NCI-H748 (cell line): ENCODE measurements at regions not wholly inside any gene's neighbourhood (a gene's known extent, or its start where the extent isn't known, plus 50 kb on each side); places are given as distances from the start of the nearest gene placed in this dataset.
A peak's percentile ranks its signal among the peaks of the same experiment; 100 is the strongest.
"Not testable (repeated sequence)": the region's sequence is repeated elsewhere in the genome, so short reads cannot be mapped to it uniquely, and the experiment has no call there.

ENCODE experiments used
- DNase-seq: peaks from one replicate; lab custom pipeline; 2025; ENCODE audit not compliant: unreplicated experiment; lab: John Stamatoyannopoulos, UW

DNA sequence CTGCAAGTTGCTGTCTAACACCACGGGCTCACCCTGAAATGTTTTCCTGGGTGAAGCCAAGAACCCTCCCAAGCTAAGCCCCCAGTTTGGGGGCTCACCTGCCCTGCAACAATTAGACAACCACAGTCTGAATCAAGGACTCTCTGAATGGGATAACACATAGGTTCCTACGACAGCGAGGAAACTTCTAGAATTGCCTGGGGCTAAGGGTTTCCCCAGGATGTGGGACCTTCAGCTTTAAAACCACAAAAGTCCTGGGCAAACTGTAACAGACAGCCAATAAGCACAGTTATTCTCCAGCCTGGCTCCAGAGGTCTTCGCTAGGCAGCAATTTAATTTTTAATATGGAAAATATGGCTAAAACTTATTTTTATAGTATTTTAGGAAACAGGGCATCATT lies 162.6 kb downstream of the PRKX start:
- DNase-seq = no peak

- DNase-seq = peak; percentile 65
These were observed 163.2 kb downstream of the PRKX start for GRCh38 chrX:3550160-3550751.

GRCh38 chrX:3549411-3549911 lies 164.0 kb downstream of the PRKX start:
- peak; percentile 80 for DNase-seq

- DNase-seq = peak; percentile 77
These were observed 164.6 kb downstream of the PRKX start for GRCh38 chrX:3548765-3549391.

- no peak for DNase-seq
These were observed 167.5 kb downstream of the PRKX start for GRCh38 chrX:3545901-3546300.

GRCh38 chrX:3541336-3541735 lies 172.1 kb downstream of the PRKX start:
- no peak for DNase-seq

DNA sequence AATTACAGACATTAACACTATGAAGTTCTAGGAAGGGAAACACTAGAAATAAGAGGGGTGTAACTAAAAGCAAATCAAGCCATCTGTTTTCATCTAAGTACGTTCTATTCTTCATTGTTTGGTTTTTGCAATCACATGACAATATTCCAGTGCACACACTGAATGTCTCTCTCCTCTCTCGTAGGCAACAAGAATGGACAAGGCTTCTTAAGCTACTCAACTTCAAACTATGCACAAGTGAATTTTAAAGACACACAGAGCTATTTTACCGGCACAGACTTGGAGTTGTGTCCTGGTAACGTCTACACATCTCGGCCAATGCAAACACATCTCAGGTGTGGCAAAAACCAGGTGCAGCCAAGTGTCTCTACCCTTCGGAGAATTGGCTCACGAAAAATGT lies 173.3 kb downstream of the PRKX start:
- DNase-seq = no peak

- DNase-seq = peak; percentile 41
These were observed 180.8 kb downstream of the PRKX start for GRCh38 chrX:3532581-3533085.

DNA sequence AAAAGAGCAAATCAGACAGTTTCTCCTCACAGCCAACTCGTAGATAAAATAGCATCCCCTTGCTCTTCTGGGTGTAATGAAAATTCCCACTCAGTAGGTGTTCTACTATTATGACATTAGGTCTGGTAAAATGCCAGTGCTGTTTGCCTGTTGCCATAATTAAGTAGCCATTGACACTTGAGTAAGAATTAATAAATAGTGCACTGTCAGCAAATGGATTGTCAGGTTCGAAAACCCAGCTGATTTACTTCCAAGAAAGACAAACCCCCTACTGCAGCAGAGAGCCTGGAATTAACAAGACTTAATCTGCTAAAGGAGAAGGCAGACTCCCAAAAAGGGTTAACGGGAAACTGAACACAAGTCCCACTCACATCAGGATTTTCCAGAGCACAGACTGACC lies 182.0 kb downstream of the PRKX start:
- DNase-seq = not testable (repeated sequence)

- DNase-seq = no peak
These were observed 183.1 kb upstream of the MXRA5 start for GRCh38 chrX:3529466-3530010.

GRCh38 chrX:3527811-3528210 lies 181.4 kb upstream of the MXRA5 start:
- DNase-seq = no peak

- no peak for DNase-seq
These were observed 180.7 kb upstream of the MXRA5 start for GRCh38 chrX:3527166-3527565.

DNA sequence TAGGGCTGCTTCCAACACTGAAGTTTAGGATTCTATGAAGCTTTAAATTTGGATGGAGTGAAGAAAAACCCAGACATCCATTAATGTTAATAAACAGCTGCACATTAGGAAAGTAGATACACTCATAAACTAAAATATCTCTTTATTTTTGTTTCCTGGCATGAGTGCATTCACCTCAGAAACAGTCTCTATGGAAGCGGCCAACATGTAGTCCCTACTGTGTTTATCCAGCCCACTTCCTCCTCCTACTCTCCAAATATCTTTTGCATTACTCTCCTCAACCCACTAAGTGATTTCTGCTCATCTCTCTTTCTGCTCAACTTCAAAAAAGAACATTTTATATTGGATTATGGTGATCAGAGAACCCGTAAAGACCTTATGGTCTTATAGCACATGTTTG lies 180.3 kb upstream of the MXRA5 start:
- no peak for DNase-seq

DNA sequence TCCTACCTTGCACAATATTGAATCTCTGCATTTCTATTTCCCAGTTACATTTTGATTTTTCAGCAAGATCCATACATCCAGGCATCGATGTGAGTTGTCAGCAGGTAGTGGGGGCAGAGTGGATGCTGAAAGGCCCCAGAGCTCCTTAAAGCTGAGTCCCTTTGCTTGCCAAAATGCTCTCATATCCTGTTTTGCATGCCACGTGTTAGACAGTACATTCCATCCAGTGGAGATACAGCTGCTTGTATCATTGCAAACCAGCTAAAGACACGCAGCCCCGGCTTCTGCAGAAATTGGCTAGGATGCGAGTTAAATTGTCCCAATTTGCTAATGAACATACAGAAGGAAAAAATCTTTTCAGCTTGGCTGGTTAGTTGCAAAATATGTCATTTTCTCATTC lies 179.6 kb upstream of the MXRA5 start:
- no peak for DNase-seq

DNA sequence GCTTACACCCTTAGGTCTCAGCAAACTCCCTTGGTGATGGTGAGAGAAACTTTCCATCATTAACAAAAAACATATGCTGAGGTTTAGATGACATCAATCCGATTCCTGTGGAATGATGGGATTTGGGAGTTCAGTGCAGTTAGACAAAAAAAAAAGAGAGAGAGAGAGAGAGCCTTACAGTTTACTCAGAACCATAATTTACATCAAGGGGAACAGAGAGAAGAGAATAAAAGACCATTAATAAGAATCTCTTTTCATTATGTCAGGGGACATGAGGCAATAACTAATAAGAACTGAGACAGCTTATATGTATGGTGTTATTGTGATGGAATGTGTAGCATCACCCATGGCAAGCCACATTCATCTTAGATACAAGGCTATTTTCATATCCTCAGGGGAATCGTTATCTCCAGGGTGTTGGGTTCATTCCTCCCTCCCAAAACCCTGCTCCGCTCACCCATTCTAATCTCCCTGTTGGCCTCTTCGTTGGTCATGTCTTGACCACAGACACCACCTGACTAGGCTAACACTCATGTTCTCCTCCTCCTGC lies 175.7 kb upstream of the MXRA5 start:
- no peak for DNase-seq

DNA sequence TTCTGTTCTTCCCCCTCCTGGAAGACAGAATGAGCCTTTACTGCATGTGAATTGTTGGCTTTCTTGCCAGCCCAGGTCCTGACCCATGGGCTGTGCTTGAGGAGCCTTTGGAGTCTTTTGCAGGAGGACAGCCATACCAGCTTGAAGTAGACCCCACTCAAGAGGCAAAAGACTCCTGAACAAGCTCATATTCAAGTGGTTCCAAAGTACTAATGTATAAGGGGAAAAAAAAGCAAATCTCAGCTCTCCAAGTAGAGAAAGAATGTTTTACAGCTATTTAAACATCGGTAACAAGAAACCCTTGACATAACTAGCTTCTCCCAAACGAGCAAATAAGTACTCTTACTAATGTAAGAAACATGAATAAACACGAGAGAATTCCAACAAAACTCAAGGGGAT lies 174.9 kb upstream of the MXRA5 start:
- DNase-seq = no peak

DNA sequence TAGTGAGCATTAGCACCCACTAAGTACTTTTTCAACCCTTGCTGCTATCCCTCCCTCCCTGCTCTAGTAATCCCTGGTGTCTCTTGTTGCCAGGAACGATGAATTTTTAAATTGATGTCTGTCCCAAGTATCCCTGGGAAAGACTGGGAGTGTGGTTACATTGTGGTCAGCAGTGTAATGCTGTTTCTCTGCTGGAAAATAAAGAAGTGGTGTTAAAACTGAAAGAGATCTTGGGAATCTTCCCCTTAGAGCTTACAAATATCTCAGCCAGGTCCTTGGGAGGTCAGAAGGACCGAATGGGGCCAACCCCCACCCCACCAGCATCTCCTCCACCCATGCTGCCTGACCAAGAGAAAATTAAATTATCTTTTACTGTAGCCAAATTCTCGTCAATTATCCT lies 174.5 kb upstream of the MXRA5 start:
- DNase-seq = no peak

- DNase-seq = no peak
These were observed 174.0 kb upstream of the MXRA5 start for GRCh38 chrX:3520458-3520857.

GRCh38 chrX:3519384-3519783 lies 172.9 kb upstream of the MXRA5 start:
- DNase-seq = not testable (repeated sequence)

DNA sequence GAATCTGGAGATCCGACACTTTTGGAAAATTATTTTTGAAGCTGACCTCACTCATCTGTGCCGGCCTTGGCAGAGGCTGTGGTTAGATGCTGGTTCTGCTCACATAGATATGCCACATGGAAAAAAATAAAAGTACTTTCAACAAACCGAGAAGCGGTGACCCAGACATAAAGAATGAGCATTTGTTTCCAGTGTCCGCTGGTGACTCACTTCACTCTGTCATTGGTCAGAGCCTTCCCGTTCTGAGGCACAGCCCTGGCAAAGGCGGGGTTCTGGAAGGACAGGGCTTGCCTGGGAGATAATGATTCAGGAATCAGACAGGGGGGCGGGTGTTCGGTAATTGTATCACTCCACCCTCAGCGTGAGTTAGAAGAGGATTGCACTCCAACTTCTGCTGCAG lies 172.4 kb upstream of the MXRA5 start:
- DNase-seq = no peak

DNA sequence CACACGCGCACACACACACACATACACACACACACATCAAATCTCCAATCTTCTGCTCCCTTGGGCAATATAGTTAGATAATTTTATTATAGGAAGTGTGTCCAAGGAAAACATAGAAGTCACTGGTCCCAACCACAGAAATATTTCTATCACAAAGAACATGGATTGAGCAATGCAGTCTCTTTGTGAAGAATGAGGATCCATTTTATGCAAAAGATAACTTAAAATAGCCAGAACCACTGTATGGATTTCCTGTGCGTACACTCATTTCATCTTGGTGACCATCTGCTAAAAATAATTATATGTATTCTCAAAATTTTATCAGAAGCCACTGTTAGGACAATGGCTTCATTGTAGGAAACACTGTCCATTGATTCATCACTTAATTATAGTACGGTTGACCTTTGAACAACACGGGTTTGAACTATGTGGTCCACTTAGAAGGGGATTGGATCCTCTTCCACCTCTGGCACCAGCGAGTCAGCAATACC lies 169.6 kb upstream of the MXRA5 start:
- DNase-seq = peak; percentile 2

- DNase-seq = no peak
These were observed 168.5 kb upstream of the MXRA5 start for GRCh38 chrX:3514996-3515395.
